GM23248 (cell line): ENCODE measurements at regions not wholly inside any gene's neighbourhood (a gene's known extent, or its start where the extent isn't known, plus 50 kb on each side); places are given as distances from the start of the nearest gene placed in this dataset.

Experiments used
- EZH2 ChIP-seq: fragments of 200-600 bp; sonication (generic); IDR thresholded peaks from 2 replicates; pipeline ENCODE4 v1.6.1; 2018; ENCODE audit warnings: antibody characterized with exemption, mild to moderate bottlenecking; ENCODE audit not compliant: insufficient read depth, poor library complexity, severe bottlenecking
- EZH2phosphoT487 ChIP-seq: fragments of 200-600 bp; sonication (generic); IDR thresholded peaks from 2 replicates; pipeline ENCODE4 v1.6.1; 2018; ENCODE audit warnings: antibody characterized with exemption, moderate library complexity, mild to moderate bottlenecking, low read depth; ENCODE audit not compliant: insufficient read depth

DNA sequence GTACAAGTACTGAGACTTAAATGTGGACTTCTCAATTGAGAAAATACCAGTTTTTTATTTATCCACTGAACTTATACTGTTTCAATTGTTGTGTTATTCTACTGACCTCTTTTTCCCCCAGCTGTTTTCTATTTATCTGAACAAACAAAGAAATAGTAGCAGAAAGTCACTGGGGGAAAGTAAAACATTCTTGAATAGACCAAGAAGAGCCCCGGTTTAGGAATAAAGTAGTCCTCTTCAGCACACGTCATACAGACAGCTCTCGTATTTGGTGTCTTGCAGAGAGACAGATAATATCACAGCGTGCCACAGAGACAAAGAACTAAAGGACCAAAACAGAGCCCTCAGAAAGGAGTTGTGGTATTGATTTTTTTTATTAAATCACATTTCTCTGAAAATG, 1159.1 kb upstream of the CDH8 start:
- TF ChIP-seq EZH2, result no peak
- no peak for TF ChIP-seq EZH2phosphoT487
